Activated CD4-positive, alpha-beta T cell treated with anti-CD3 and anti-CD28 coated beads, Interleukin-2, amount 50 U/mL, for 4 hours (primary cell): ENCODE measurements at regions not wholly inside any gene's neighbourhood (a gene's known extent, or its start where the extent isn't known, plus 50 kb on each side); places are given as distances from the start of the nearest gene placed in this dataset.

Experiments
- DNase-seq, 2 experiments: peaks; one replicate each; pipeline ENCODE4 v3.0.0-alpha.2; 2020

DNA sequence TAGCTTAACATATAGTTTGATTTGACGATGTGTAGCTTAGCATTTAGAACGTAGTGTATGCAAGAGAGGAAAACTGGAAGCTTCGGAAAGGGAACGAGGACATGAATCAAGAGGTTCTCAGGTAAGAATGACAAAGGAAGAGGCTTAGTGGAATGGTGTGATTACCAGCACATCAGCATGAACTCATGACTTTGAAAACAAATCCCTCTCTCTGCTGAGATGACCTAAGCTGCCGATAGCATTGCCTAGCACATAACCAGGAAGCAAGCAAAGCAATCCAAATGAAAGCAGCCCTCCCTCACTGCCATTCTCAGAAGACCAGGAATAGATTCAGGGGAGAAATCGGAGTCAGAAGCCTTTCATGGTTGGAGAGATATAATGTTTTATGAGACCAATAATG is 51.3 kb upstream of the CCL1 start:
- no peak for DNase-seq

DNA sequence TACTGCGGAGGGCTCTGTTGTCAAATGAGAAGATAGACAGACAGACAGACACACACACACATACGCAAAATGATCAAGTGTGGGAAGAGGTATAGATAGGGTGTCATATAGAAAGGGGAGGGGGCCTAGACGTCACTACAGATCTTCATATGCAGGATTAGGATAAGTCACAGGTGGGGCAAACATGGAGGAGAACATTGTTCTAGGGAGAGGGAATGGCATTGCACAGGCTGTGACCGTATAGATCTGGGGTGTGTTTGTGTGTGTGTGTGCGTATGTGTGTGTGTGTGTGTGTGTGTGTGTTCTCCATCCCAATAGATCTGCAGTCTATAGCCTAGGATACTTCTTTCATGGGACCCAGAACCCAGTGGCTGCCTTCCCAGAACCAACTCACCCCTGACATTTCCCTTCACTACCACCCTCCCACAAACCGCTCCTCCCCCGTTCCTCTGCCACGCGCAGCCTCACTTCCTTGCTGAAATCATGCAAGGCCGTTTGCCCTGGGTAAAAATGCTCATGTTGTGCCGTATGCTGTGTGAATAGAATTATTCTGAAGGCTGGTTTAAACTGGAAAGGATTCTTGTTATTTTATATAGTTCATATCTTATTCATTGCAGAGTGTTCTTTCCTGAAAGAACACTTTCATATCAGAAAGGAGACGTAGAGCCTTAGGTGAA is 50.5 kb upstream of the CCL1 start:
- no peak for DNase-seq

DNA sequence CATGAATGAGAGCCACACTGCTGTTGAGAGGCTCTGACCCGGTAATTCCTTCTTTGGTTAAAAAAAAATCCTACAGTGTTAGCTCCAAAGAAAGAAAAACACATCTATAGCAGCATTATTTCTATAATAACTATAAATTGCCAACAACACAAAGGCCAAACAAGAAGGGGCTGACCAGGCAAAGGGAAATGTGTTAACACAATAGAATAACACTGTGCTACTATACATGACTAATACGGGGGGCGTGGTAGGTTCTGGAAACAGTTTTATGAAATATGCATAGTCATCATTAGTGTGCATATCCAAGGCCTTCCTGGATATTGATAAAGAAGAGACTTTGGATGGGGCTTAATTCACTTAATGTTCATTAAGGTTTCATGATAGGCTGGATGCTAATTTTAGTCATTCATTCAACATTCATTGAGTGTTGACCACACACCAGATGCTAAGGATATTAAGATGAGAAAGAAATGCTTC is 50.0 kb upstream of the CCL1 start:
- DNase-seq = no peak
